IPS DF 19.7 (cell line): ENCODE measurements at regions not wholly inside any gene's neighbourhood (a gene's known extent, or its start where the extent isn't known, plus 50 kb on each side); places are given as distances from the start of the nearest gene placed in this dataset.

Experiments used
- DNase-seq: peaks from one replicate; pipeline ENCODE4 v3.0.0-alpha.2; 2013; ENCODE audit warnings: low read depth, low spot score

DNA sequence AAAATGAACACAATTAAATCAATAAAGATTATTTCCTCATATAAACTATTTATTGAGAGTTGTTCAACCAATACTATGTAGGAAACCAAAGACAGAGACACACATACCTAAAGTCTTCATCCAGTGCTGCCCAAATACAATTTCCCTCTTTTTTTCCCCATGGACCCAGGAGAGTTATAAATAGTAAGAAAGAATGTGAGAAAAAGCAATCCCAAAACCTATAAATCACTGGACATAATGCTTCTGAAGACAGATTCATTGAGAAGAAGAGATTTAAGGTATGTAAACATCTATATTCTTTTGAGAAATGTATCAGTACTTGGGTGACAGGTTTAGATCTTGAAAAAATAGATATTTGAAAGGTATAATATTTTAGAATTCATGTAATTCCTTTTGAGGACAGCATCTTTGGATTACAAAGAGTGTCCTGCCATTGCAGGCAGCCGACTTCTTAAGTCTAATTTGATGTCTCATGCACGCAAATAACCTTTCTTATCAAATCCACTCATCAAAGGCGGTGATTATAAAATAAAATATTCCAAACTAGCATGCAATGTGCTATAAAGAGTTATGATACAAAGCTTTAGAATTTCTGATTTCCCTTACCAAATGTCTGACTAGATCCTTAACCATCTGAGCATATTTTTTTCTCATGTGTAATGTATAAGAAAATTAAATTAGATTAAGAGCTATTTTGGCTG is 739.4 kb downstream of the LIG4 start:
- DNase-seq = no peak

DNA sequence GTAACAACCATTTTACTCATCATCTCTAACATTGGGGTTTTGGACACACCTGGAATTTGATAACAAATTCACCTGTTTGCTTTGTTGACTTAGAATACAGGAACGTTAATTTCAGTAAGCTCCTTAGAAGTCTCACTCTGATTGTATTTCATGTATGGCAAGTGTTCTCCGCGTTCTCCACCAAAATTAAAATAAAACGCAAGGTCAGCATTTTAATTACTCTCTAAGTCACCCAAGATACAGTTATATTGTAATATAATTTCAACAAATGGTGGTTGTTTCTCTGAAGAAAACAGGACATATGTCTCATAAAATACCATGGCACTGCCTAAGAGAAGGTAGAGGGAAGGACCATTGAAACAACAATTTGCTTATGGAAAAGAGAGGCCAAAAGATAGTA is 742.1 kb downstream of the LIG4 start:
- no peak for DNase-seq

DNA sequence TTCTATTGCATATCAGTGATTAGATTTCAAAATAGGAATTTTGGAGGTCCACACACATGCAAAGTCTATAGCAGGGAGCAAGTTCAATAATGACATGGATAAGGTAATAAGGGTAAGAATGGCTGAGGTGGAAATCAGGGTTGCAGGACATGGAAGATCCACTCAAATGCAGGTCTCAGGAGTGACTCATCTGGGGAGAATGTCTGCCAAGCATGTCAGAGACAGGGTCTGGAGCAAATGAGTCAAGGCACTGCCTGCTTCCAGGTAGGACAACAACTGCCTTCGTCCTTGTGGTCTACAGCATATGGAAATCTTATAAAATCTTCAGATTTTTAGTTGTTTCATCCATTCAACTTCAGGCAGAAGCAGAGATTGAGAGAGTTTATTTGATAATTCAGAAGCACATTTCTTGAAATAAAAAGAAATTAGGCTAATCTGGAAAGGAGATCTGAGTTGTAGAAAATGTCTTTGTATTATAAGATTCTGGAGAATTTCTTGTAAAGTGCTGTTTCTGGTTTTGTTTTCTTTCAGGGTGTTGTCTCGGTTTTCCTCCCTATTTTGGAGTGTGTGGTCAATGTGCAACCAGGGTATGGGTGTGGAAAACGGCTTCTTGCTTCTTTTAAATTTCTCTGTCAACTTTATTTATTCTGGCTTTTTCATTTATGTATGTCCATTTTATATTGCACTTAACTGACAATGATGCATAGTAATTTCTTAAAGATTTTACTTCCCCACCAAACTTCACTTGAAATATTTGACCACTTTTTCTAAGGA is 748.8 kb downstream of the LIG4 start:
- no peak for DNase-seq

DNA sequence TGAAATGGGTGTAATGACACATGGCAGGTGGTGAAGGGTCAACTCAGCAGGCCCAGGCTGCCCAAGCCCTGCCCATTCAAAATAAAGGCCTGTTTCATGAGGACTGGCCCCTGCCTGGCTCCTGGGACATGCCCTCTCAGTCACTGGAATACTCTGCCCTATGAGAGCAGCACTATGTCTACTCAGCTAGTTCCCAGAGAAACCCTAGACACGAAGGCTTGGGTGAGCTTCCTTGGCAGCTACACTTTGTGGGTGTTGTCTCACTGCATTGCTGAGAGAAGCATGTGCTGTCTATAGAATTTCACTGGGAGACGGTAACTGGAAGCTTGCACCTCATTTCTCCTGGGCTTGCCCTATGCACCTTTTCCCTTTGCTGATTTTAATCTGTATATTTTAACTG is 752.8 kb downstream of the LIG4 start:
- no peak for DNase-seq

DNA sequence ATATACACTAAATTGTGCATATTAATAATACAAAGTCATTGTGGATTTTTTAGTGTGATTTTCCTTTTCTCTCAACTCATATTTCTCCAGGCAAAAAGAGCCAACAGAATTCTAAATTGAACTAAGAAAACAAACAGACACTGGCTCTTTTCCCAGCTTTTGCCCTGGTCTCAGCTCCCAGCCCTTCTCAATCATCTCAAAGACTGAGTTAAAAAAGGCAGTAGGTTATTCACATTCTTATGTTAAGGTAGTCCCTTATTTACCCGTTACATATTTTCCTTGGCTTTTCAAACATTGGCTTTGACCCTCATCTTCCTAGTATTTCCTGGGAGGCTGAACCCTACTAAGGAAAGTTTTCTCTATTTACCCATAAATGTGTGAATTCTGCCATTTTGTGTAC is 753.6 kb downstream of the LIG4 start:
- DNase-seq = no peak

DNA sequence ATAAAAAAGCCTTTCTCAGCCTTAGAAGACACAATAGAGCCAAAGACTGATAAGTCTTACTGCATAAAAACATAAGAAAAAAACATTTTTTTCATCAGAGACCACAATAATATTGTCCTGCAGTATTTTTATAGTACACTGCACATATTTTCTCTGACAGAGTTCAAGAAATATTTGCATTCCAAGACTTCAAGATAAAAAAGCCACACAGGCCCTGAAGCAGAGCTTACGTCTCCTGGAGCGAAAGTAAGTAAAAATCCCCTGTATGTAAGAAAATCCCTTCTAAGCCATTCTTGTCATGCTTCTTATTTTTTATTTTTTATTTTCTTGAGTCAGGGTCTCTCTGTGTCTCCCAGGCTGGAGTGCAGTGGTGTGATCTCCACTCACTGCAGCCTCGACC is 755.9 kb downstream of the LIG4 start:
- no peak for DNase-seq

DNA sequence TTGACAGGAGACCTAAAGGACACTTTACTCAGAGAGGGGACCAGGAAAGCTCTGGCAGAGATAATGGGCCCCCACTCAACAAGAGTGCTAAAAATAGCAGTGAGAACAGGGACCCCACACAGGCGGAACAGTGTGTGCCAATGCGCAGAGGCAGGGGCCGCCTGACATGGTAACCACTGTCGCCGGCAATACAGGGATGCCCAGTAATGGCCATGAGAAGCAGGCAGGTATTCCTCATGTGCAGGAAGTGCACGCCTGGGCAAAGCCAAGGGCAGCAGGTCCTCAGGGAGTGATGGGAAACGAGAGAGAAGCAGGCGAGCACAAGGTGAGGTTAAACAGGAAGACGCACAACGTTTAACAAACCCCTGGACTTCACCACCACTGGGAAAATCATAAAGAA is 757.1 kb downstream of the LIG4 start:
- DNase-seq = no peak

DNA sequence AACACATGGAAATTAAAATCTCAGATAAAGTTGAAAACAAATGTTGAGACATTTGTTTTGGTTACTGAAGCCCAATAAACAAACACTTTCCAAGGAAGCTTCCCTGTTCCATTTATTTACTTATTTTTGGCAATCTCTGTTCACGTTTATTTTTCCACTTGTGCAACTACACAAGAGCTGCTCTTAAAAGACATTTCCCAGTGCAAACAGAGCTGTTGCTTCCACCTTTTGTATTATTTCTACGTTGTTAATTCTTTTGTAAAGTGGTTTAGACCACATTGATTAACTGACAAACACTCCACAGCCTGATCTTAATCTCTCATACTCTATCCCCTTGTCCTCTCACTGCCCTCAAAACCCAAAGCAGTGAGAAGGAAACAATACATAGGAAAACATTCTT is 757.6 kb downstream of the LIG4 start:
- DNase-seq = no peak

DNA sequence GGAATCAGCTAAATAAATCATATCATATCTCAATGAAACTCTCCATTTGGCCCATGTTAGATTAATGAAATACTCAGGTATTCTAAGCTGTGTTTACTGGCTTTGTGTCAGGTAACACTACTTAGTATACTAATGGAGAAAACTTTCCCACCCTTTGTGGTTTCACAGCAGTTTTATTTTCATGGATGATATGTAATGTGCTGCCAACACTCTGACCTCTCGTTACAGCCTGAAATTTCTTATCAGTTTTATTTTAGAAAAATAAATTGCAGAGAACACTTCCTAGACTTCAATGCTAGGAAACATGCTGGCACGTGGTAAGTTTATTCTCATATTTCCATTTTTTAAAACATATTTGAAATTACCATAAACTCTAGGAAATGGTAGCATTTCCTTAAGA is 758.9 kb downstream of the LIG4 start:
- DNase-seq = no peak

DNA sequence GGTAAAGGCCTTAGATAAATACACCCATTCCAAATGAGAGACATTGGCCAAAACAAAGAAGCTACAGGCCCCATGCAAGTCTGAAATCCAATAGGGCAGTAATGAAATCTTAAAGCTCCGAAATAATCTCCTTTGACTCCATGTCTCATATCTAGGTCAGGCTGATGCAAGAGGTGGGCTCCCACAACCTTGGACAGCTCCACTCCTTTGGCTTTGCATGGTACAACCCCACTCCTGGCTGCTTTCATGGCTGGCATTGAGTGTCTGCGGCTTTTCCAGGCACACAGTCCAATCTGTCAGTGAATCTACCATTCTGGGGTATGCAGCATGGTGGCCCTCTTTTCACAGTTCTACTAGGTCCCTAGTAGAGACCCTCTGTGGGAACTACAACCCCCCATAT is 762.5 kb downstream of the LIG4 start:
- DNase-seq = no peak

DNA sequence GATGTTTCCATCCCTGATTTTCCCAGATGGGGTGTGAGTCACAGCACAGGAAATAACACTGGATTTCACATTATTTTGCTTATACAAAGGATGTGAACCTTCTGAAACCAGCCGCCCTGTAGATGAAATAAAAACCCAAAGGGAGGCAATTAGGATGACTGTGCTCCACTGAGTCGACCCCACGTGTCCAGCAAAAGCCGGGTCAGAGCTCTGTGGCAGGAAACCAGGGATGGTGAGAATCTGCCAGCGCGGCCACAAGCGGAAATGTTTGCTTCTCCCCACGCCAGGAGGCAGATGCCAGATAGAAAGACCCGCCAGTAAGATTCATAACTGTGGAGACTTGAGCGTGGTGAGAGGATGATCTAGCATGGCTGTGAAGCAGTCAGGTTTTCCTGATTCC is 764.4 kb downstream of the LIG4 start:
- no peak for DNase-seq

DNA sequence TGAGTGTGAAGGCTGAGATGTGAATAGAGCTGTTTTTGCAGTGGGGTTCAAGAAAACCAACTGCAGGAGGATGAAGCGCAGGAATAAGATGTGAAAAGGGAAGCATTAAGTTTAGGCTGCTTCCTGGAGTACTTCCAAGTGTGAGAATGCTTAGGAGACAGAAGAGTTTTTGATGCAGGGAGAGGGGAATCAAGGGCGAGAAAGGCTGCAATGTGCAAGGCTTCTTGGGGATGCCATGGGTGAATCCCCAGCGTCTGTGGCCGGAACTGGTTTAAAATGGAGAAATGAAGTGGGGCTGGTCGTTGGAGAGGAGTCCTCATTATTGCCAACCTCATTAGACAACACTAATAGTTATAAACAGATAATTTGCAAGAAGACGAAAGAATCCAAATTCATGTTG is 764.9 kb downstream of the LIG4 start:
- DNase-seq = no peak

DNA sequence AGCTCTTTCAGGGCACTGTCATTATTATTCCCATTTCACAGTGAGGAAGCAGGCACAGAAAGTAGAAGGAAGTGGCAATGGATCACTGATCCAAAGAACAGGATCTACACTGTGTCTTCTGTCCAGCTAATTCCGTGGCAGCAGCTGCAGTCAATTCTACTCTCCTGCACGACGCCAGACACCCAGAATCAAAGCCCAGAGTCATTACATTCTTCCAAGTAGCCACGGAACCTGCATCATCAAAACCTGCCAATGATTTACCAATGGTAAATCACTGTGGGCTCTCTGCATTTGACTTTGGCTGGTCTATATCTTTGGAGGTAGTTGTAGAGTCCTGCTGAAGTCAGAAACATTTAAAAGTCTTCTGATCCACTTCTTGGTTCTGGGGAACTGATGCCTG is 767.7 kb downstream of the LIG4 start:
- no peak for DNase-seq

DNA sequence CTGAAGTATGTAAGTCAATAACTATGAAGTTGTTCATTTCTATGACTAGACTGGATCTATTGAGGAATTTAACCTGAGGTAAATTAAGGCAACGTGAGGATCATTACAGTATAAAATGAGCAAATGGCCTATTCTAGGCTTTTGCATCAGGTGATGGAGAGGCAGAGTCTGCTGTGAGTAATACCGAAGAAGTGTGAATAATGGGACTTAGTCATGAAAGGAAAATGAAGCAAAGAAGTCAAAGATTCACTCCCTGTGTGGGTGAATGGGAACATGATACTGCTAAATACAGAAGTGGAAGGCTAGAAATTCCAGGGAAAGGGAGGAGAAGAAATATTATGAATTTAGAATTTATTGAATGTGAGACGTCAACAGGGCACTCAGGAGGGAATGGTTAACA is 774.1 kb downstream of the LIG4 start:
- no peak for DNase-seq

DNA sequence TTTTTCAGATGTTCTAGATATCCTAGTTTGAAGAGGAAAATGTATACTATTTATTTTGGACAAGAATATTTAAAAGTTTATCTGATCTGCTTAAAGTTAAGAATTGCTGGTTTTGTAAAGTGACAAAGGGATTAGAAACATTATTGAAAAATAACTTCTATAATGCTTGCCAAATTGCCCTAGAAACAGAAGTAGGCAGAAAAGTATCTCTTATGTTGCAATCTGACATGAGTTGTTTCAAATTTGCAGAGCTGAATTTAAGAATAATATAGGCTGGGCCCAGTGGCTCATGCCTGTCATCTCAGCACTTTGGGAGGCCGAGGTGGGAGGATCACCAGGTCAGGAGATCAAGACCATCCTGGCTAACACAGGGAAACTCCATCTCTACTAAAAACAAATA is 777.1 kb downstream of the LIG4 start:
- DNase-seq = no peak

DNA sequence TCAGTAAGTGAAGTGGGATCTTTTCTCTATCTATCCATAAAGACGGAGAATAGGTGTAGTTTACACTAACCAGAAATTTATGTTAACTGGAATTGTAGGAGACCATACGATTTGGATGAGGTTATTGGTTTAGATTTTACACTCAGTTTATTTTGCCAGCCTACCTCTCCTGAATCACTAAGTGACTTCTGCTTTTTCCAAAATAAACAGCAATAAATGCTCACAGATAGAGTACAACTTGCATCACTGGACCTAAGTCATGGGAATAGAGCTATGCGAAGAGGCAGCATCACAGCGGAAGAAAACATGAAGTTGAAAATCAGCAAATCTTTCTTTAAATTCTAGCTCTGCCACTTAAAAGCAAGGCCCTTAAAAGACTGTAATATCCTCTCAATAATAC is 781.0 kb downstream of the LIG4 start:
- no peak for DNase-seq

DNA sequence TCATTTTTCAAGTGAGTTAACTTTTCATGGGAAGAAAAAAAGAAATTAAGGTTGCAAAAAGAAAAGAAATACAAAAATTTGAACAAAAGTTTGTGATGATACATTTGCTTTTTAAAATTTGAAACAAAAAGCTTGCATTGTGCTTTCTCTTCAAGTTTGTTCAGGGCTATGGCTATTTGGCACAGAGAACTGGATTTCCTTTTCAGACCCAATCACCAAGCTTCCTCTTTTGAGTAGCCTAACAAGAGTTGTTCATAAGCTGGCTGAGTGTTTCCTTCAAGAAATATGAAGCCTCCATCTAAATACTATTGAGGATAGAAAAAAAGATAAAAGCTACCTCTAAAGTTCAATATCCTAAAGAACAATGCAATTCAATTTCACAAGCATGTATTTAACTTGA is 787.8 kb downstream of the LIG4 start:
- DNase-seq = no peak

DNA sequence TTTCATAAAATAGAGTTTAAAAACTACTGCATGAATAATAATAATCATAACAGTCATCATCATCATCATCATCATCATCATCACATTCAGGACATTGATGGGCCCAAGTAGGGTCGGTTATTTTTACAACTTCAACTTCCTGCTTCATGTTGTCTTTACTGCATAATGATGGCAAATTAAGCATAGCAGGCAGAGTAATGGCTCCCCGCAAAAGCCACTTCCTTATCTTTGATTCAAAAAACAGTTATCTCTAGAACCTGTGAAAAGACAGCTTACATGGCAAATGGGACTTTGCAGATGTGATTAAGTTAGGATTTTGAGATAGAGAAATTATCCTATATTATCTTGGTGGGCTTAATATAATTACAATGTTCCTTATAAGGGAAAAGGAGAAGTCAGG is 792.9 kb downstream of the LIG4 start:
- no peak for DNase-seq

DNA sequence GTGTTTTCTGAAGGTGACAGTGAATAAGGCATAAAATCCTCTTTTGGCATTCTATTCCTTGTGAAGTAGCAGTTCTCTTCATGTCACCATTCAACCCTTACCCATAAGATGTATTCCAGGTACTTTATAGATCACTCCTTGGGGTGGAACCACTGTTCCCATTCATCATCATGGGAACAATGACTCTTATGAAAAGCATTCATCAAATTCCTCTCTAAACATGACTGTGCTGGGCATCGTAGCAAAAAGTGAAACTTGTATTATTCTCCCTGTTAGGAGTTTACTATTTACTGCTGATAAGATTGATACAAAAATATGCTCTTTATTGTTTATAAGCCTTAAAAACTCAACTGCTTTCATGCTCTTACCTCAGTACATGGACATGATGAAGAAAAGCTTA is 793.4 kb downstream of the LIG4 start:
- no peak for DNase-seq

DNA sequence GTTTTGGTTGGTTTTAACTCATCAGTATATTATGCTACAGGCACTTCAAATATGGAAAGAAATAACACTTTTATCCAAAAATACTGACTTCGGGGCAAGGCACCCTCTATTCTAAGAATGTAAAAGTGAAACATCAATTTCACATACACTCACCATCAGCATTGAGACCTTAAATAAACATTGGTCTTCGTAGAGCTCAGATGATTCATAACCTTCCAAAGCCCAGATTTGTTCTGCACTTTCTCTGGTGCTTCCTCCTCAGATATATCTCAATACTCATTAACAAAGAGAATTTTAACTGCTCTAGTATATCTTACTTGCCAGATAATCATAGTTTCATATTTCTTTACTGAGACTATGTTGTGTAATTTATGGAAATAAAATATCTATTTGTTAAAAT is 794.3 kb downstream of the LIG4 start:
- DNase-seq = no peak

DNA sequence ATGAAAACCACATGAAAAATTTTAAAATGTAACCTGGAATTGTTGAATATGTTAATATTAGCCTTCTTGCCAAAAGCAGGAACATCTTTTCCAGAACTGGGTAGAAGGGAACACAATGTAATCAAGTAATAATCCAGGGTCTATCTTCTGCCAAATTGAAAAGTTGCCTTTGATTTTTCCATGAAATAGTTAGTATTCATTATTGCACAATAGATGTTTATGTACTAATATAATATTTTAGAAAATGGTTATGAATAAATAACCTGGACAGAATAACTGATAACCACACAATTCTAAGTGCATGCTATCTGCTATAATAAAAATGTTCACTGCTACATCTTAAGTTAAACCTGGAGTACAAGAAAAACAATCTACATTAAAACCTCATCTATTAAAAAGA is 802.3 kb downstream of the LIG4 start:
- DNase-seq = no peak

DNA sequence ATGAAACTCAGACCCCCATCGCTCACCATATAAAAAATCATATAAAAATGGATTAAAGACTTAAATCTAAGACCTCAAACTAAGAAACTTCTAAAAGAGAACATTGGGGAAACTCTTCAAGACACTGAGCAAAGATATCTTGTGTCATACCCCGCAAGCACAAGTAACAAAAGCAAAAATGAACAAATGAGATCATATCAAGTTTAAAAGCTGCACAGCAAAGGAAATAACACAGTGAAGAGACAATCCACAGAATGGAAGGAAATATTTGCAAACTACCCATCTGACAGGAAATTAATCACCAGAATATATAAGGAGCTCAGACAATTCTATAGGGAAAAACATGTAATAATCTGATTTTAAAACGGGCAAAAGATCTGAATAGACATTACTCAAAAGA is 808.3 kb downstream of the LIG4 start:
- DNase-seq = no peak

DNA sequence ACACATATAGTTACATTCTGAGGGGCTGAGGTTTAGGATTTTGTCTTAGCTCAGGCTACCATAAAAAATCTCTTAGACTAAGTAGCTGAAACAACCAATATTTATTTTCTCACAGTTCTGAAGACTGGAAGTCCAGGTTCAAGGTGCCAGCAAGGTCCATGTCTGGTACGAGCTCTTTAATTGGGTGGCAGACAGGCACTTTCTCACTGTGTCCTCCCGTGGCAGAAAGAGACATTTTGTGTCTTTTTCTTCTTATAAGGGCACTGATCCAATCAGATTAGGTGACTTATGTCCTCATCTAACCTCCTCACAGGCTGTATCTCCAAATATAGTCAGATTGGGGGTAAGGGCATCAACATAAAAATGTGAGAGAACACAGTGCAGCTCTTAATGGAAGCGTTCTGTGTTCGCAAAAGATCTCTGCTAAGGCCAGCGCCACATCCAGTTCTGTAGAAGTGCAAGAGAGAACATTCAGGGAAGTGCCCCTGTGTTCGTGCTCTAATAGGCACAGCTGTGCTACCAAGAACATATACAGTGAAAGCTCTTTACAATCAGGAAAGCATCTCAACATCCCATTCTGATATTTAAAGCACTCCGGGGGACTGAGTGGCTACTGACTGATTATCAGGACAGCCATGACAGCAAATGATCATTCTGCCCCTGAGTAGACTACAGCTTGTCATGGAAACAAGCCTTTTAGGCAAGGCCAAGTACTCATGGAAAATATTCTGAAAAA is 819.2 kb downstream of the LIG4 start:
- no peak for DNase-seq
